Fibroblast of the aortic adventitia (primary cell): ENCODE measurements at regions not wholly inside any gene's neighbourhood (a gene's known extent, or its start where the extent isn't known, plus 50 kb on each side); places are given as distances from the start of the nearest gene placed in this dataset.

Experiments
- DNase-seq: peaks from one replicate; pipeline ENCODE4 v3.0.0-alpha.2; 2010; ENCODE audit warnings: low read depth
- H3K4me3 ChIP-seq: 2 replicates; pipeline ENCODE4 v1.5.1; 2011; ENCODE audit warnings: low read depth, mild to moderate bottlenecking, control low read depth, low read length, moderate library complexity
- TF ChIP-seq, protein P1 (sequence below): IDR thresholded peaks from 2 replicates; pipeline ENCODE4 v1.5.1; 2011; ENCODE audit warnings: mild to moderate bottlenecking, low read length, control low read depth, inconsistent platforms; ENCODE audit not compliant: insufficient read depth

DNA sequence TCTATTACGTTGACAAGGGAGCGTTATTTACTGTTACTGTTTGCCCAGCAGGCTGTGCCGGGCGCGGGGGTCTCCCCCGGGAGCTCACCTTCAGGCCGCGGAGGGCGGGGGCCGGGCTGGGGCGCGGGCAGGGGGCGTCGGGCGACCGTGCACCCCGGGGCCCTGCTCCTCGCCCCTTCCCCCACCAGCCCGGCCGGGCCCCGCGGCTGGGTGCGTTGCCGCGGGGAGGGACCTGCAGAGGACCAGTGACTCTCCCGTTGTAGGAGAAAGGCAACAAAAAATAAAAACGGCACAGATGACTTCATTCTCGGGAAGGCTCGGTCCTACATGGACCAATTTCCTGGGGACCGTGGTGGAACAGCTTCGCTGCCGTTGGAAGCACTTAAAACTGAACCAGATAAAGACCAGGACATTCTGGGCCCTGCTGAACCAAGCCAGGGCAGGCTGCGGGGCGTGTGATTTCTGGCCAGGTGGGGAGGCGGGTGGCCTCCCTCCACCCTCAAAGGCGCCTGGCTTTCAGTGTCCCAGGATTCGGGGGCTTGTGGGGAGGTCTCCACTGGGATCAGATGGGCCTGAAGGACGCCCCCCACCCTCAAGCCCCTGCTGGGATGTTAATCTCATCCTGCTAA lies 57.4 kb downstream of the IGLL1 start:
- DNase-seq = peak; percentile 8
- H3K4me3 ChIP-seq = no peak overlapping the region
- TF ChIP-seq, protein P1, sequence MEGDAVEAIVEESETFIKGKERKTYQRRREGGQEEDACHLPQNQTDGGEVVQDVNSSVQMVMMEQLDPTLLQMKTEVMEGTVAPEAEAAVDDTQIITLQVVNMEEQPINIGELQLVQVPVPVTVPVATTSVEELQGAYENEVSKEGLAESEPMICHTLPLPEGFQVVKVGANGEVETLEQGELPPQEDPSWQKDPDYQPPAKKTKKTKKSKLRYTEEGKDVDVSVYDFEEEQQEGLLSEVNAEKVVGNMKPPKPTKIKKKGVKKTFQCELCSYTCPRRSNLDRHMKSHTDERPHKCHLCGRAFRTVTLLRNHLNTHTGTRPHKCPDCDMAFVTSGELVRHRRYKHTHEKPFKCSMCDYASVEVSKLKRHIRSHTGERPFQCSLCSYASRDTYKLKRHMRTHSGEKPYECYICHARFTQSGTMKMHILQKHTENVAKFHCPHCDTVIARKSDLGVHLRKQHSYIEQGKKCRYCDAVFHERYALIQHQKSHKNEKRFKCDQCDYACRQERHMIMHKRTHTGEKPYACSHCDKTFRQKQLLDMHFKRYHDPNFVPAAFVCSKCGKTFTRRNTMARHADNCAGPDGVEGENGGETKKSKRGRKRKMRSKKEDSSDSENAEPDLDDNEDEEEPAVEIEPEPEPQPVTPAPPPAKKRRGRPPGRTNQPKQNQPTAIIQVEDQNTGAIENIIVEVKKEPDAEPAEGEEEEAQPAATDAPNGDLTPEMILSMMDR = no peak

DNA sequence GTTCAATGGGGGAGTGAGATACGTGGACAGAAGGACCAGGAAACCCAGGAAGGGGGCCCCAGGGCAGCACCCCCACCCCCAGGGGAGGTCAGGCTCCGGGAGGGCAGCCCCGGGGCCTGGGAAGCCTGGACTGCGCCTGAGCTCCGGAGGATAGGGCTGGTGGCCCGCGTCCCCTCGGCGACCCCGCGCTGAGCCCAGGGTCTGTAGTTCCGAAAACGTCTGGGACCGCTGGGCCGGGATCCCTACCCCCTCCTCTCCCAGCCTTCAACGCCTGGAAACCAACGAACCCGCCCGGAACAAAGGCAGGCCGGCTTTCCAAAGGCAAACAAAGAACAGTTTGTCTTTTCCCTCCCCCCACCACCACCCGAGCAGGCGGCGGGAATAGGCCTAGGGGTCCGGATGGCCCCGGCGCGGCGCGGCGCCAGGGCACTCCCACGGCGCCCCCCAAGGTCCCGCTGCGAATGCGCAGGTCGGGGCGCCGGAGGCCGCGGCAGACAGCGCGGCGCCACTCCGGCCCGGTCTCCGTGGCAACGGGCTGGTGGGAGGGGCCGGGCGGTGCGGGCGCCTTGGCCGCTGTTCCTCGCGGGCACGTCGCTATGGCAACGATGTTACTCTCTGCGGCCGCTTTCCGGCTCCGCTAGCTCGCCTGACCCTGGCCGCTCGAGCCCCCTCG lies 58.5 kb downstream of the IGLL1 start:
- peak overlapping the region; percentile 58 for H3K4me3 ChIP-seq
- peak; percentile 74 for DNase-seq
- TF ChIP-seq, protein P1 = no peak

DNA sequence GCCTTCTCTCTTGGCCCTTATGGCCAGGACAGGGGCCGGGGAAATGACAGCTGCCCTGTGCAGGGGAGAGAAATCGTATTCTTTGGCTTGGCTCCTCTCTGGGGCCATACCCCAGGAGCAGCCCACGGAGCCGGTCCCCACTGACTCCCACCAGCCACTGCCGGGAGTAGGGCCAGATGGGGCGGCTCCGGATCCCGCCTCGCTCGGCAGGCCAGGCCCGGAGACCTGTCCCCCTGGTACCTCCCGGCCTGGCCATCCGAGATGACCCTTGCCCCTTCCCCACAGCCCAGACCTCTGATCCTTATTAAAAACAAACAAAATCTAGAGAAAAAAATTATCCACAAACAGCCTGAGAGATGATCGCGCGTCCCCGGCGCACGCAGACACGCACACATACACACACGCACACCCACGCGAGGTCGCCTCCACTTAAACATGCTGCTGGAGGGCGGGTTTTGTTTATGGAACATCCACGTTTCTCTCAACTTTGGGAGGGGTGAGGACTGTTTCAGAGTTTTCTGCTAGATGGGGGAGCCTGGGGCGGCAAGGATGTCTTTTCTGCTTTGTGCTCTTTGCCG lies 59.1 kb downstream of the IGLL1 start:
- peak overlapping the region; percentile 58 for H3K4me3 ChIP-seq
- TF ChIP-seq, protein P1 = no peak
- DNase-seq = peak; percentile 28

DNA sequence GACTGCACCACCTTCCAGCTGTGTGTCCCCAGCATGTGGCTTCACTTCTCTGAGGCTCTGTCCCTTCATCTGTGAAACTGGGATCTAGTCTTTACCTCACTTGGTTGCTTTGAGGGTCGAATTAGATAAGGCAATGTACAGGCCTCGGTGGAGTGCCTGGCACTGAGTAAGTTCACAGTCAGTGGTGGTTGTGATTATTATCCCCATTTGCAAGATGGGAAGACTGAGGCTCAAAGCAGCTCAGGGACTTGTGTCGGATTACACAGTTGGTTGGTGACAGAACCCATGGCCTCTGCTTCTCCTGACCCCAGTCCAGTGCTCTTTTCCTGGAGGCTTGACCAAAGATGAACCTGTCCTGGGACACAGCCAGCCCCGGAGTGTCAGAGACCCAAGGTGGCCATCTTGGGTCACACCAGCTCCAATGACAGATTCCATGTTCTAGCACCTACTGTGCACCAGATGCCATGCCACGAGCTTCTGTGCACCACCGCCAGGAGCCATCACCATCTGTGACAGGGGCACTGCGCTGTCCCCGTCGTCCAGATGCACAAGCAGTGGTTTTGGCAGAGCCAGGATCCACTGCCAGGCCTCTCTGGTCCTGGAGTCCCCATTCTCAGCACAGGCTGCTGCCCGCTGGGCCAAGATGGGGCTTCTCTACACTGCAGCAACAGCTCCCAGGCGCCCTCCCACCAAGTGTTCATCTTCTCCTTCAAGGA lies 60.5 kb downstream of the IGLL1 start:
- H3K4me3 ChIP-seq = no peak overlapping the region
- TF ChIP-seq, protein P1 = no peak
- no peak for DNase-seq

DNA sequence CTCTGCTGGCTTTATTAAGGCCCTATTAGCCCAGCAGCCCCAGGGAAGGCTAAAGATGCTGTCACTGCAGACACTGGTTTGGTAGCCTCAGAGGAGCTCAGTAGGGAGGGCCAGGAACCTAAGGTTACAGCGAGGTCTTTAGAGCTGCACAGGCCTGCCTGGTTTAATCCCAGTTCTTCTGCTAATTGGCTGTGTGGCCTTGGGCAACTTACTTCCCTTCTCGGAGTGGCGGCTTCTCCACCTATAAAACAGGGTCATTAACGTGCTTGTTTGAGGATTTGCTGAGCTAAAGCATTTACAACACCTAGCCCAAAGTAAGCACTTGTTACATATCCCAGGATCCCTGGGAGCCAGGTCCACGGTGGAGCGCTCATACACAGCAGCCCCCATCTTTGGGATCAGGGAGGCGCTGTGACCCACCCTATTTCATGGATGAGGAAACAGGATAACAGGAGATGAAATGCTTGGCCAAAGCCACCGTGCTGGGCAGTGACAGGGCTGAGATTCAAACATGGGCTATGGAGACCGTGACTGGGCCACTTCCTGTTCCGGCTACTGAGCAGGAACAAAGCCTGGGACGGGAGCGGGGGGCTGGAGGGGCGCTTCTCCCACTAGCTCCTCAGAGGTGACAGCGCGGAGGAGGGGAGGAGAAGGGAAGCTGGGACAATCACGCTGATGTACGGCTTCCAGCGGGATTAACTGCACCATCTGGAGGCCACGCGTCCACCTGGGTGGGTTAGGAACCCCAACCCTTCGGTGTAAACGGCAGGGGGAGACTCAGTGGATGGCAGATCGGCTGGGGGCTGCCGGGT lies 61.5 kb downstream of the IGLL1 start:
- TF ChIP-seq, protein P1 = no peak
- no peak for DNase-seq
- H3K4me3 ChIP-seq = no peak overlapping the region

DNA sequence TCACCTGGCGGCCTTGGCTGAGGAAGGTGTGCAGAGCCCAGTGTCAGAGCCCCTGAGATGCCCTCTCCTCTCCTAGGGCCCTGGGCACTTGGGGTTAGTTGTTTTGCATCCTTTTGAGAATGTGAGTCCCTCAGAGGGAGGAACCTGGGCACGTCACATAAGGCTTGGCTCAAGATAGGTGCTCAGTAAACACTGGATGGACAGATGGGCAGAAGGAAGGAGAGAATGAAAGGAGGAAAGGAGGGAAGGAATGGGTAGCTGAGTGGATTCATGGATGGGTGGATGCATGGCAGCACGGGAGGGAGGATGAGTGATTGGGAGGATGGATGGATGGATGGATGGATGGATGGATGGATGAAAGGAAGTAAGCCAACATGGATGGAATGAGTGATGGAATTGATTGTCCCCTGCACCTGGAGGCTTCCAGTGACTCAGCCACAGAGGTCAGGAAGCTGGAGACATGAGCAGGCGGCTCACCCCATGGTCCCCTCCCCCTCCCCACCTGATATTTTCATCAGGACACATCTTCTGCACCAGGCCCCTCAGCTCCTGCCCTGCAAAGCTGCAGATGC lies 62.2 kb downstream of the IGLL1 start:
- H3K4me3 ChIP-seq = no peak overlapping the region
- no peak for DNase-seq
- TF ChIP-seq, protein P1 = no peak
